GM12875 (cell line): ENCODE measurements at regions not wholly inside any gene's neighbourhood (a gene's known extent, or its start where the extent isn't known, plus 50 kb on each side); places are given as distances from the start of the nearest gene placed in this dataset.

Experiments used
- H3K4me3 ChIP-seq: one replicate; pipeline ENCODE4 v1.5.1; 2011; ENCODE audit warnings: low read depth, low read length, control low read depth
- TF ChIP-seq, protein P1 (sequence below): IDR thresholded peaks from 2 replicates; pipeline ENCODE4 v1.5.1; 2011; ENCODE audit warnings: low read depth, mild to moderate bottlenecking, control low read depth, inconsistent platforms, low read length, moderate library complexity, borderline replicate concordance; ENCODE audit not compliant: insufficient read depth

GRCh38 chr12:97375310-97375709 lies 87.3 kb upstream of the RMST start:
- H3K4me3 ChIP-seq: no peak overlapping the region
- TF ChIP-seq, protein P1, sequence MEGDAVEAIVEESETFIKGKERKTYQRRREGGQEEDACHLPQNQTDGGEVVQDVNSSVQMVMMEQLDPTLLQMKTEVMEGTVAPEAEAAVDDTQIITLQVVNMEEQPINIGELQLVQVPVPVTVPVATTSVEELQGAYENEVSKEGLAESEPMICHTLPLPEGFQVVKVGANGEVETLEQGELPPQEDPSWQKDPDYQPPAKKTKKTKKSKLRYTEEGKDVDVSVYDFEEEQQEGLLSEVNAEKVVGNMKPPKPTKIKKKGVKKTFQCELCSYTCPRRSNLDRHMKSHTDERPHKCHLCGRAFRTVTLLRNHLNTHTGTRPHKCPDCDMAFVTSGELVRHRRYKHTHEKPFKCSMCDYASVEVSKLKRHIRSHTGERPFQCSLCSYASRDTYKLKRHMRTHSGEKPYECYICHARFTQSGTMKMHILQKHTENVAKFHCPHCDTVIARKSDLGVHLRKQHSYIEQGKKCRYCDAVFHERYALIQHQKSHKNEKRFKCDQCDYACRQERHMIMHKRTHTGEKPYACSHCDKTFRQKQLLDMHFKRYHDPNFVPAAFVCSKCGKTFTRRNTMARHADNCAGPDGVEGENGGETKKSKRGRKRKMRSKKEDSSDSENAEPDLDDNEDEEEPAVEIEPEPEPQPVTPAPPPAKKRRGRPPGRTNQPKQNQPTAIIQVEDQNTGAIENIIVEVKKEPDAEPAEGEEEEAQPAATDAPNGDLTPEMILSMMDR: no peak

GRCh38 chr12:97380440-97380839 lies 82.2 kb upstream of the RMST start:
- TF ChIP-seq, protein P1: no peak
- H3K4me3 ChIP-seq: no peak overlapping the region

GRCh38 chr12:97385121-97385520 lies 77.5 kb upstream of the RMST start:
- TF ChIP-seq, protein P1: no peak
- no peak overlapping the region for H3K4me3 ChIP-seq

GRCh38 chr12:97386133-97386581 lies 76.4 kb upstream of the RMST start:
- TF ChIP-seq, protein P1: no peak
- H3K4me3 ChIP-seq: no peak overlapping the region

DNA sequence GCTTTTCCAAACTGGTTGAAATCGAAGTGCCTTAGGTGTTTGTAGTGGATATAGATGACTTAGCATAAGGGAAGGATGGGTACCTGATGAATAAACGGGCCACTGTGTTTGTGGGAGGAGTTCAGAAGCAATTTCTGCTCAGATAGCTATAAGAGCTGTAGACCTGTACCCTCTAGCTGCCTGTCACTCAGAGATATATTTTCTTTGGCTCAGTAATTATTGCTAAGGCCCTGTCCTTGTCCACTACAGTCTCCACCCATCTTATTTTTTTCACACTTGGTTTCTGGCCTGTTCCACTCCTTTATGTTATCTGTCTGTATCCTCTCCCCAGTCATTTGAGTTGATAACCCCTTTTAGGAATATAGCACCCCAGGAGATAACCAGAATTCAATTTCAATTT lies 74.8 kb upstream of the RMST start:
- no peak overlapping the region for H3K4me3 ChIP-seq
- TF ChIP-seq, protein P1: no peak

GRCh38 chr12:97394657-97395056 lies 67.9 kb upstream of the RMST start:
- H3K4me3 ChIP-seq: no peak overlapping the region
- TF ChIP-seq, protein P1: no peak

- no peak overlapping the region for H3K4me3 ChIP-seq
- TF ChIP-seq, protein P1: no peak
Observed at GRCh38 chr12:97397008-97397407, 65.6 kb upstream of the RMST start.
